Stomach (tissue), 4 donors: ENCODE measurements at regions not wholly inside any gene's neighbourhood (a gene's known extent, or its start where the extent isn't known, plus 50 kb on each side); places are given as distances from the start of the nearest gene placed in this dataset.

Experiments used
- CTCF ChIP-seq, 7 experiments: fragments of 450-650 bp in 4 of 7; fragments of 200-600 bp in 3 of 7; sonication (generic) in 3 of 7; IDR thresholded peaks; one replicate each; pipeline ENCODE4 v1.5.1; 2016 to 2019; ENCODE audit warnings: antibody characterized with exemption in 7 of 7, control low read depth in 2 of 7, mild to moderate bottlenecking in 1 of 7
- EP300 ChIP-seq: sonication (generic); formaldehyde crosslinking; IDR thresholded peaks from one replicate; pipeline ENCODE4 v1.6.1; 2017; ENCODE audit warnings: antibody characterized with exemption
- POLR2A ChIP-seq, 4 donors: fragments of 450-650 bp; IDR thresholded peaks; one replicate each; pipeline ENCODE4 v1.6.1; 2016; ENCODE audit warnings: antibody characterized with exemption in 4 of 4, control low read depth in 2 of 4, mild to moderate bottlenecking in 1 of 4, moderate library complexity in 1 of 4

GRCh38 chr1:199264911-199265310 is 626.1 kb downstream of the PTPRC start:
- no peak for TF ChIP-seq CTCF (IDR thresholded peaks at IDR 0.05)
- no peak for TF ChIP-seq EP300
- no peak for TF ChIP-seq POLR2A (IDR thresholded peaks at IDR 0.05)
